PC-3 (cell line): ENCODE measurements at regions not wholly inside any gene's neighbourhood (a gene's known extent, or its start where the extent isn't known, plus 50 kb on each side); places are given as distances from the start of the nearest gene placed in this dataset.

Experiments
- ATAC-seq: fragments of 200-7000 bp; cut with Tn5 transposase; 2 replicates; pipeline ENCODE4 v1.9.1; 2020; ENCODE audit warnings: mild to moderate bottlenecking, moderate library complexity
- BruUV-seq: library from RNA; stranded (reverse); fragments of 400-500 nt; replicated peaks from 2 replicates; lab custom pipeline; 2021; lab: Mats Ljungman, UMichigan
- CTCF ChIA-PET: fragments of 300-600 bp; sonication (Branson Sonifier 250); formaldehyde crosslinking; loops from one replicate; lab custom pipeline; 2022; ENCODE audit warnings: antibody characterized with exemption; lab: Charles Lee
- POLR2A ChIA-PET: fragments of 300-600 bp; sonication (Branson Sonifier 250); formaldehyde crosslinking; loops from one replicate; lab custom pipeline; 2022; ENCODE audit warnings: antibody characterized with exemption; ENCODE audit not compliant: unreplicated experiment; lab: Charles Lee
- DNase-seq: peaks from one replicate; pipeline ENCODE4 v3.0.0-alpha.2; 2015
- H2AFZ ChIP-seq: fragments of 300-600 bp; sonication (generic); 2 replicates; pipeline ENCODE4 v1.6.0; 2016; ENCODE audit warnings: antibody characterized with exemption, low read length
- H3F3A ChIP-seq: fragments of 300-600 bp; sonication (generic); one replicate; pipeline ENCODE4 v1.6.0; 2017; ENCODE audit warnings: antibody characterized with exemption, low read length, control low read depth, mild to moderate bottlenecking; ENCODE audit not compliant: unreplicated experiment
- H3K27ac ChIP-seq: fragments of 300-600 bp; sonication (generic); 2 replicates; pipeline ENCODE4 v1.5.1; 2016; ENCODE audit warnings: mild to moderate bottlenecking, low read length
- H3K27me3 ChIP-seq: fragments of 300-600 bp; sonication (generic); 2 replicates; pipeline ENCODE4 v1.6.1; 2016; ENCODE audit warnings: low read length, mixed read lengths
- H3K36me3 ChIP-seq: fragments of 300-600 bp; sonication (generic); 2 replicates; pipeline ENCODE4 v1.6.1; 2016; ENCODE audit warnings: low read depth, mixed run types, low read length, mixed read lengths
- H3K4me1 ChIP-seq: fragments of 300-600 bp; sonication (generic); 2 replicates; pipeline ENCODE4 v1.5.1; 2016; ENCODE audit warnings: low read length; ENCODE audit not compliant: insufficient read depth
- H3K4me2 ChIP-seq: fragments of 300-600 bp; sonication (generic); 2 replicates; pipeline ENCODE4 v1.6.0; 2016; ENCODE audit warnings: low read length
- H3K4me3 ChIP-seq: fragments of 300-600 bp; sonication (generic); 2 replicates; pipeline ENCODE4 v1.5.1; 2016; ENCODE audit warnings: mild to moderate bottlenecking, low read length, mixed read lengths
- H3K79me2 ChIP-seq: fragments of 300-600 bp; sonication (generic); 2 replicates; pipeline ENCODE4 v1.6.1; 2017; ENCODE audit warnings: low read length, mixed read lengths
- H3K9ac ChIP-seq: fragments of 300-600 bp; sonication (generic); 2 replicates; pipeline ENCODE4 v1.6.0; 2016; ENCODE audit warnings: mild to moderate bottlenecking, low read length
- H3K9me2 ChIP-seq: fragments of 300-600 bp; sonication (generic); replicated peaks from 2 replicates; pipeline ENCODE4 v1.6.1; 2016; ENCODE audit warnings: mixed run types, low read length, mixed read lengths
- H3K9me3 ChIP-seq: fragments of 300-600 bp; sonication (generic); 2 replicates; pipeline ENCODE4 v1.6.1; 2016; ENCODE audit warnings: low read length, mixed read lengths
- H4K20me1 ChIP-seq: fragments of 300-600 bp; sonication (generic); 2 replicates; pipeline ENCODE4 v1.6.1; 2016; ENCODE audit warnings: low read length, mixed read lengths
- CTCF ChIP-seq: fragments of 300-600 bp; sonication (generic); conservative IDR thresholded peaks from 2 replicates; pipeline ENCODE4 v1.5.1; 2017; ENCODE audit warnings: antibody characterized with exemption, low read depth, mild to moderate bottlenecking, low read length
- EZH2 ChIP-seq: fragments of 300-600 bp; sonication (generic); IDR thresholded peaks from one replicate; pipeline ENCODE4 v1.6.1; 2017; ENCODE audit warnings: antibody characterized with exemption, mild to moderate bottlenecking, low read length; ENCODE audit not compliant: unreplicated experiment
- EZH2phosphoT487 ChIP-seq: fragments of 300-600 bp; sonication (generic); IDR thresholded peaks from 2 replicates; pipeline ENCODE4 v1.6.1; 2018; ENCODE audit warnings: mild to moderate bottlenecking, antibody characterized with exemption, low read length, borderline replicate concordance
- intact Hi-C: fragments of 100-400 bp; cut with micrococcal nuclease; formaldehyde crosslinking; loops from 2 replicates; pipeline ENCODE4 v1.9.0; 2023

DNA sequence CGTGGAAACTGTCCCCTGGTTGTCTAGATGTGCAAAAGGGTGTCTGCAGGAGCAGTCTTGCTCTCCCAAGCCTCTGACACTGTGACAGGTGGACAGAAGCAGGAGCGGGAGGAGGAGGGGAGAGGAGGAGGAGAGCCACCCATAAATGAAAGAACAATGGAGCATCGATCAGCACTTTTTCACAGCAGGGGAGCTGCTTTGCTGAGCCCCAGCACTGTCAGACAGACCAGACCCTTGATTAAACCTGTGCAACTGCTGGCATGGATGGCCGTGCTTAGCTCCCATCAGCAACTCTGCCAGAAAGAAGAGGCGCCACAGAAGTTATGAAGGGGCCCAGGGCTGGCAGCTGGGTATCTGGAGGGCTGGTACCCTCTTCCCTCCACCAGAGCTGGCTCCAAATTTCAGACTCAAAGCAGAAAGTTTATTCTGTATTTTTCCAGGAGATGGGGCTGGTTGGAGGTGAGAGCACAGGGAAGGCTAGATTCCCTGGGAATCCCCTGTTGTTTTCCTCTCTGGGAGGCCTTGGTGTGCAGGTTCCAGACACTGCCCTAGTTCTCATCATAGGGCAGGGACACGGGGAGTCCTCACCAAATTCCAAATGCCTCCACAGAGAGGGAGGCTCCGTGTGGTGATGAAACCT is 1192.2 kb downstream of the UQCRFS1 start:
- Histone ChIP-seq H3K79me2 (no peaks in the 10 kb centered on the region), H3K36me3 (no peaks in the 10 kb centered on the region), H3K27ac (no peak overlapping the region), H3F3A (no peaks in the 10 kb centered on the region), H3K27me3 (no peaks in the 10 kb centered on the region), H3K9ac (no peak overlapping the region), H3K4me1 (no peaks in the 10 kb centered on the region), H4K20me1 (no peaks in the 10 kb centered on the region), H3K4me3 (no peak overlapping the region), H2AFZ (no peak overlapping the region), H3K9me3 (no peaks in the 10 kb centered on the region), H3K9me2 (no peaks in the 10 kb centered on the region), H3K4me2 (no peak overlapping the region)
- CTCF ChIA-PET = no interaction called here
- POLR2A ChIA-PET = no interaction called here
- BruUV-seq = no TSS peak
- intact Hi-C loops = no loop called here
- DNase-seq (no peak), ATAC-seq (no peak)
- TF ChIP-seq EZH2phosphoT487 (no peak), CTCF (no peak), EZH2 (no peak)

- Histone ChIP-seq H3K9me3 (no peaks in the 10 kb centered on the region), H3K9me2 (no peaks in the 10 kb centered on the region), H3F3A (no peaks in the 10 kb centered on the region), H3K36me3 (no peaks in the 10 kb centered on the region), H3K27ac (no peak overlapping the region), H2AFZ (no peak overlapping the region), H4K20me1 (no peaks in the 10 kb centered on the region), H3K27me3 (no peaks in the 10 kb centered on the region), H3K4me3 (no peak overlapping the region), H3K4me1 (no peaks in the 10 kb centered on the region), H3K9ac (no peak overlapping the region), H3K79me2 (no peaks in the 10 kb centered on the region), H3K4me2 (no peak overlapping the region)
- no peak for DNase-seq
- intact Hi-C loops = no loop called here
- TF ChIP-seq EZH2phosphoT487 (no peak), EZH2 (no peak), CTCF (no peak)
- ATAC-seq = no peak
- ChIA-PET CTCF (no interaction called here), POLR2A (no interaction called here)
- BruUV-seq = no TSS peak
Measured at GRCh38 chr19:28019901-28020300, 1193.0 kb downstream of the UQCRFS1 start.

GRCh38 chr19:28019371-28019770 is 1193.6 kb downstream of the UQCRFS1 start:
- ATAC-seq = no peak
- ChIA-PET POLR2A (no interaction called here), CTCF (no interaction called here)
- intact Hi-C loops = no loop called here
- no peaks in the 10 kb centered on the region for H3K9me2 ChIP-seq
- no peak for DNase-seq
- no peaks in the 10 kb centered on the region for H3K36me3 ChIP-seq
- TF ChIP-seq EZH2phosphoT487 (no peak), CTCF (no peak), EZH2 (no peak)
- no peak overlapping the region for H3K9ac ChIP-seq
- no peaks in the 10 kb centered on the region for H3K4me1 ChIP-seq
- H3K27me3 ChIP-seq = no peaks in the 10 kb centered on the region
- no peak overlapping the region for H3K4me2 ChIP-seq
- no peaks in the 10 kb centered on the region for H4K20me1 ChIP-seq
- H3K4me3 ChIP-seq = no peak overlapping the region
- H3K79me2 ChIP-seq = no peaks in the 10 kb centered on the region
- no peak overlapping the region for H3K27ac ChIP-seq
- no peak overlapping the region for H2AFZ ChIP-seq
- no peaks in the 10 kb centered on the region for H3K9me3 ChIP-seq
- H3F3A ChIP-seq = no peaks in the 10 kb centered on the region
- BruUV-seq = no TSS peak
